Lower lobe of right lung (tissue), 2 donors: ENCODE measurements at regions not wholly inside any gene's neighbourhood (a gene's known extent, or its start where the extent isn't known, plus 50 kb on each side); places are given as distances from the start of the nearest gene placed in this dataset.

Experiments
- ATAC-seq, 2 donors: fragments of 200-7000 bp; cut with Tn5 transposase; one replicate each; pipeline ENCODE4 v1.9.1; 2020 to 2022; ENCODE audit warnings: mild to moderate bottlenecking in 2 of 2, moderate library complexity in 2 of 2
- DNase-seq: peaks from one replicate; pipeline ENCODE4 v3.0.0-alpha.2; 2020
- H3K27ac ChIP-seq: fragments of 200-600 bp; one replicate; pipeline ENCODE4 v1.8.0; 2022
- H3K27me3 ChIP-seq: fragments of 200-600 bp; one replicate; pipeline ENCODE4 v1.8.0; 2022; ENCODE audit warnings: low read depth
- H3K36me3 ChIP-seq: fragments of 200-600 bp; one replicate; pipeline ENCODE4 v1.8.0; 2022; ENCODE audit warnings: mild to moderate bottlenecking
- H3K4me1 ChIP-seq: fragments of 200-600 bp; one replicate; pipeline ENCODE4 v1.8.0; 2022
- H3K4me3 ChIP-seq: fragments of 200-600 bp; one replicate; pipeline ENCODE4 v1.8.0; 2022; ENCODE audit warnings: mild to moderate bottlenecking
- H3K9me3 ChIP-seq: fragments of 200-600 bp; one replicate; pipeline ENCODE4 v1.8.0; 2022
- intact Hi-C: fragments of 100-400 bp; cut with DNase I; formaldehyde crosslinking; loops from one replicate; pipeline ENCODE4 v1.11.0; 2022
- TF ChIP-seq, protein P1 (sequence below): fragments of 200-600 bp; IDR thresholded peaks from one replicate; pipeline ENCODE4 v1.8.0; 2022; ENCODE audit warnings: antibody characterized with exemption, mild to moderate bottlenecking
- donor health status: DM: no; HTN: yes; CAD: no; lungs with severe emphysema.

DNA sequence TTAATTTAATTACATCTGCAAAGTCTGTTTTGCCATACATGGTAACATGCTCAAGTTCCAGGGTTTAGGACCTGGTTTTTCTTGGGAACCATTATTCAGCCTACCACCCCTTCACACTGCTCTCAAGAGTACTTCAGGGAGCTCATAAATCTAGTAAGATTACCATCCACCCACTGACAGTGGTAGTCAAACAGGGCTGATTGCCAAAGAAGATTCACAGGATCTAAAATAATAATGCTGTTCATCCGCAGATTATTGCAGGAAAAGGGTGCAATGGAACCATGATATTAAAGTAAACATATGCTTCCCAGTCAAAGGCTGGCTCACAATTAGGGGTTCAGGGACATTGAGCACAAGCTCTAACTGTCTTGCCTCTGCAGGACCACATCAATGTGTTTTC is 148.0 kb upstream of the CYRIA start:
- no peaks in the 10 kb centered on the region for H3K27me3 ChIP-seq
- ATAC-seq (no peak), DNase-seq (no peak)
- no peak overlapping the region for H3K4me3 ChIP-seq
- H3K27ac ChIP-seq: no peak overlapping the region
- H3K36me3 ChIP-seq: no peaks in the 10 kb centered on the region
- TF ChIP-seq, protein P1, sequence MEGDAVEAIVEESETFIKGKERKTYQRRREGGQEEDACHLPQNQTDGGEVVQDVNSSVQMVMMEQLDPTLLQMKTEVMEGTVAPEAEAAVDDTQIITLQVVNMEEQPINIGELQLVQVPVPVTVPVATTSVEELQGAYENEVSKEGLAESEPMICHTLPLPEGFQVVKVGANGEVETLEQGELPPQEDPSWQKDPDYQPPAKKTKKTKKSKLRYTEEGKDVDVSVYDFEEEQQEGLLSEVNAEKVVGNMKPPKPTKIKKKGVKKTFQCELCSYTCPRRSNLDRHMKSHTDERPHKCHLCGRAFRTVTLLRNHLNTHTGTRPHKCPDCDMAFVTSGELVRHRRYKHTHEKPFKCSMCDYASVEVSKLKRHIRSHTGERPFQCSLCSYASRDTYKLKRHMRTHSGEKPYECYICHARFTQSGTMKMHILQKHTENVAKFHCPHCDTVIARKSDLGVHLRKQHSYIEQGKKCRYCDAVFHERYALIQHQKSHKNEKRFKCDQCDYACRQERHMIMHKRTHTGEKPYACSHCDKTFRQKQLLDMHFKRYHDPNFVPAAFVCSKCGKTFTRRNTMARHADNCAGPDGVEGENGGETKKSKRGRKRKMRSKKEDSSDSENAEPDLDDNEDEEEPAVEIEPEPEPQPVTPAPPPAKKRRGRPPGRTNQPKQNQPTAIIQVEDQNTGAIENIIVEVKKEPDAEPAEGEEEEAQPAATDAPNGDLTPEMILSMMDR: no peak
- intact Hi-C loops: no loop called here
- H3K9me3 ChIP-seq: no peaks in the 10 kb centered on the region
- H3K4me1 ChIP-seq: no peaks in the 10 kb centered on the region

DNA sequence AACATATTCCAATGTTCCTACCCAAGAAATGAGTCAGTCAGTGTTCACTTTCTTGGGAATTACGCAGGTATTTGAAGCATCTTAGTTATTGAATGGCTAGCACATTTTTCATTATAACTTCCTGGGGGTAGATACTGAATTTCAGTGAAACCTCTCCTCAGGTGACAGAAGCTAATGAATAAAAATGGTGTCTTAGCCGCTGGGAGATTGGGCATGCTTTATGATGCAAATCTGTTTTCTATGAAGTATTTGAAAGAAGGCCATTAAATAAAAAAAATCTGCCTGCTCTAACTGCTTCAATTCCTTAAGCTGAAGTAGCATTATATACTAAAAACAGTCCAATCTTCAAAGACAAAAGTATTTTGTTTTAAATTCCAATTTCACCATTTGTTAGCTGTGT is 132.8 kb upstream of the CYRIA start:
- DNase-seq: no peak
- Histone ChIP-seq H3K27ac (no peak overlapping the region), H3K4me3 (no peak overlapping the region), H3K4me1 (no peaks in the 10 kb centered on the region), H3K9me3 (no peaks in the 10 kb centered on the region), H3K36me3 (no peaks in the 10 kb centered on the region), H3K27me3 (no peaks in the 10 kb centered on the region)
- TF ChIP-seq, protein P1: no peak
- intact Hi-C loops: no loop called here
- ATAC-seq: no peak

DNA sequence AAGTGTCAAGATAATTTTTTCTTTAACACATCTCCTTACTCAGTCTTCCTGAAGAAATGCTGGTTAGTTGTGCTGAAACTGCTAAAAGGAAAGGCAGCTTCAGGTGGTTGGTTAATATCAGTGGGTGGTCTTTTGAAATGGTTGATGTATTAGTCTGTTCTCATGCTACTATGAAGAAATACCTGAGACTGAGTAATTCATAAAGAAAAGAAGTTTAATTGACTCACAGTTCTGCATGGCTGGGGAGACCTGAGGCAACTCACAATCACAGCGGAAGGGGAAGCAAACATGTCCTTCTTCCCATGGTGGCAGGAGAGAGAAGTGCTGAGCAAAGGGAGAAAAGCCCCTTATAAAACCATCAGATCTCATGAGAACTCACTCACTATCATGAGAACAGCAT is 125.9 kb upstream of the CYRIA start:
- Histone ChIP-seq H3K4me3 (no peak overlapping the region), H3K27ac (no peak overlapping the region), H3K27me3 (no peaks in the 10 kb centered on the region), H3K36me3 (no peaks in the 10 kb centered on the region), H3K4me1 (no peaks in the 10 kb centered on the region), H3K9me3 (no peaks in the 10 kb centered on the region)
- intact Hi-C loops: no loop called here
- no peak for DNase-seq
- ATAC-seq: no peak
- TF ChIP-seq, protein P1: no peak

DNA sequence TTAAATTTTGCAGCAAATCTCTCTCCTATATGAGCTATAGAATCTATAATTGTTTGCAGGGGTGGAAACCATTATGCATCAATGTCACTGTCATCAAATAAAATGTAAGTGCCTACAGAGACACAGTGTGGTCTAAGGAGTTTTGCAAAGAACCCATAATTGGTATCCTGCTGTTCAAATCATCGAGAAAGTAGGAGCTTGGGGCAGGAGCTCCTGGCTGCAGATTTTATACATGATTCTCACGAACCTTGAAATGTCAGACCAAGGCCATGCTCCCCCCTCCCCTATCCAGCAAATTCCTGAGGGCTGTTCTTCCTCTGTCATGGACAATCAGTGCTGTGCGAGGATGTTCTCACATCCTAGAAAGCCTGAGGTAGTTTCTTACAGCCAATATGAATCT is 119.5 kb upstream of the CYRIA start:
- no peak overlapping the region for H3K4me3 ChIP-seq
- ATAC-seq (no peak), DNase-seq (no peak)
- H3K27me3 ChIP-seq: no peaks in the 10 kb centered on the region
- H3K27ac ChIP-seq: no peak overlapping the region
- H3K4me1 ChIP-seq: no peaks in the 10 kb centered on the region
- intact Hi-C loops: no loop called here
- no peaks in the 10 kb centered on the region for H3K9me3 ChIP-seq
- no peaks in the 10 kb centered on the region for H3K36me3 ChIP-seq
- TF ChIP-seq, protein P1: no peak

DNA sequence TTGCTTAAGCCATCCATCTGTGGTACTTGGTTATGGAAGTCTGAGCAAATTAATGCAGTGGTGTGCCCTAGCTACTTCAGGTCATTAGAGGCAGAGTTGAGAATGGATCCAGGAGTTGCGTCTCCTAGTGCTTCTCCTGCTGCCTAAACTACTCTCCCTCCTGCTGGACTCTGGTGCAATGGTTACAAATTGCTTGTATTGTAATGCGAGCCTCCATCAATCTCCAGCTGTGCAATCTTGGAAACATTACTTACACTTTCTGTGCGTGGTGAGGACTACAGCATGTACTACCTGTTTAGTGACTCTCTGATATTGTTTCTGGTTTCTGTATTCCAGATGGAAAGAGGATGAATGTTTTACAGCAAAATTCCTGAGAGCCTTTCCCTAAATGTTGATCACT is 119.0 kb upstream of the CYRIA start:
- Histone ChIP-seq H3K27ac (no peak overlapping the region), H3K4me3 (no peak overlapping the region), H3K27me3 (no peaks in the 10 kb centered on the region), H3K36me3 (no peaks in the 10 kb centered on the region), H3K4me1 (no peaks in the 10 kb centered on the region), H3K9me3 (no peaks in the 10 kb centered on the region)
- DNase-seq (no peak), ATAC-seq (no peak)
- intact Hi-C loops: no loop called here
- TF ChIP-seq, protein P1: no peak
